HUDEP-2 (cell line): ENCODE measurements at regions not wholly inside any gene's neighbourhood (a gene's known extent, or its start where the extent isn't known, plus 50 kb on each side); places are given as distances from the start of the nearest gene placed in this dataset.
A peak's percentile ranks its signal among the peaks of the same experiment; 100 is the strongest.
"Not testable (repeated sequence)": the region's sequence is repeated elsewhere in the genome, so short reads cannot be mapped to it uniquely, and the experiment has no call there.

ENCODE experiments used
- DNase-seq, 76 experiments: peaks; one replicate each; lab custom pipeline; 2025; ENCODE audit not compliant: unreplicated experiment in 76 of 76; lab: John Stamatoyannopoulos, UW

- DNase-seq, result no peak
Measured at GRCh38 chr15:56812221-56812620, 78.9 kb upstream of the ZNF280D start.

DNA sequence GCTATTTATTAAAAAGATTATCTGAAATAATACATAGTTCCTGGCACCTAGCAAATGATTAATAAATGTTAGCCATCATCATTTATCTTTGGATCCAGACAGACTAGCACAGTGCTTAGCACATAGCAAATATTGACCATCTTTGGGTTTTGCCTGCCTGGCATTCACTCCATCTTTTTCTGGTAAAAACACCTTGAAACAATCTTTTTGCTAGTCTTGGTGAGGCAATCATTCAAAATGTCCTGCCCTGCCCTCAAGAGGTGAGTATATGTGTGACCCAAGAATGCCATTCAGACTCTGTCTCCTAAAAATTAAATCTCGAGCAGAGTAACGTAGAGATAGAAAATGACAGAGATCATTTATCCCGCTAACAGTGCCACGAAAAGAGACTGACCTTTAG lies 78.3 kb upstream of the ZNF280D start:
- no peak for DNase-seq

GRCh38 chr15:56808160-56808559 lies 74.9 kb upstream of the ZNF280D start:
- no peak for DNase-seq

GRCh38 chr15:56806148-56806536 lies 72.8 kb upstream of the ZNF280D start:
- DNase-seq, result no peak

- DNase-seq, result peak in 1 of 76 experiments; percentile 8
Measured at GRCh38 chr15:56805466-56806147, 72.3 kb upstream of the ZNF280D start.

DNA sequence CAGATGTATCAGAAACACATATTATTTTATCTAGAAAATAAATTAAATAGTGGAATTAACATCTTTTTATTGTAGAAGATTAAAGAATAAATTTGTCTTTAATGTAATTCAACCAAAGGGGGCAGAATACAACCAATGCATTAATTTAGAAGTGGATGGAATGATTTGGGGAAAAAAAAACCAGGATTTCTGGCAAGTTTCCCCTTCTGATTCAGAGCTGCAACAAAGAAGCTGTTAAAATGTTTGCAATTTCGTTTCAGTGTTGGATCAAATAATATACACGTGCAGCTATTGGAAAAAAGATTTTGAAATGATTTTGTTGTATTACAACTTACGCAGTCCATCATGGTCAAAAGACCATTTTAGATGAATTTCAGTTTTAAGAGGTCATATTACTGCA lies 71.6 kb upstream of the ZNF280D start:
- no peak for DNase-seq

- no peak for DNase-seq
Measured at GRCh38 chr15:56804279-56804678, 71.0 kb upstream of the ZNF280D start.

- DNase-seq, result no peak
Measured at GRCh38 chr15:56802161-56802560, 68.9 kb upstream of the ZNF280D start.

DNA sequence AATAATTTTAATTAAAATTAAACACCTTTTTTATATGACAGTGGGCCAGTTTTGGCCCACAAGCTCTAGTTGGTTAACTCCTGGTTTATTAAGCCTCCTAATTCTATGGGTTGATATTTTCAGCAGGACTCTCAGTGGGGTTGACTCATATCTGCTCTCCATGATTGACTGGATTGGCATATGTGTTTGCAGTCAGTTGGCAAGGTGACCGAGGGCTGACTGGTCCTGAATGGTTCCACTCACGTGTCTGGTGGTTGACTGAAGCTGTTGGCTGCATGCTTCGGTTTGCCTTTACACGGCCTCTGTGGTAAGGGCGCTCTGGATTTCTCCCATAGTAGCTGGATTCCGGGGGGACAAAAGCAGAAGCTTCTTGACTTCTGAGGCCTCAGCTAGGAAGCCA lies 65.3 kb upstream of the ZNF280D start:
- DNase-seq, result no peak

DNA sequence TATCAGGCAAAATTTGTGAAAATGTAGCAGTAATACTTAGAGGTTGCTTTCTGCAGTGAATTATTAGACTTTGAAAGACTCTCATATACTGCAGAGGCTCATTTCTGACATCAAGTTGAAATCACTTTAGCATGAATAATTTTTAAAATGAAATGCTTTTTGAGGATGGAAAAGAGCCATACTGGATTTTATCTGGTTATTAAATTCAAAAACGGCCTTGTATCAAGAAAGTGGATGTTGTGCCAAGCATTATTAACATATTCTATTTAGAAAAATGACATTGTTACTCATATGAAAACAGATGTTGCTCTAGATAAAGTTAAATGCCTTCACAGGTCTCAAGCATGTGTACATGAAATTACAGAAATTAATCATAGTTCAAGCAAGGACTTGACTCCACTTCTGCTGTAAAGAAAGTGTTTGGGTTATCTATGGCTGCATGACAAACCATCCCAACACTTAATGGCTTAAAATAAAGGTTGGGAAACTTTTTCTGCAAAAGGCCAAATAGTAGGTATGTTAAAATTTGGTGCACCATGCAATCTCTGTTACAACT lies 64.5 kb upstream of the ZNF280D start:
- no peak for DNase-seq

DNA sequence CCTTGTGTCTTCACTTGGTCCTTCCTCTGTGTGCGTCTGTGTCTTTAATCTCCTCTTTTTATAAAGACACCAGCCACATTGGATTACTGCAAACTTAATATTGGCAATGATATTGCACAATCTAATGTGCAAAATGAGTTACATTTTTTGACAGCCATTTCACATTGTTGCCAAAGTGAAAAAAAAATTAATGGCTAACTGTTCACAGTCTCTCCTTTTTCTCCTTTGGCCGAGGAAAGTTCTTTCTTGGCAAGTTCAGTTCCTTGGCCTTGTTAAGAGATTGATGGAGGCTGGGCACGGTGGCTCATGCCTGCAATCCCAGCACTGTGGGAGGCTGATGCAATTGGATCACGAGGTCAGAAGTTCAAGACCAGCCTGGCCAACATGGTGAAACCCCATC lies 62.2 kb upstream of the ZNF280D start:
- no peak for DNase-seq

DNA sequence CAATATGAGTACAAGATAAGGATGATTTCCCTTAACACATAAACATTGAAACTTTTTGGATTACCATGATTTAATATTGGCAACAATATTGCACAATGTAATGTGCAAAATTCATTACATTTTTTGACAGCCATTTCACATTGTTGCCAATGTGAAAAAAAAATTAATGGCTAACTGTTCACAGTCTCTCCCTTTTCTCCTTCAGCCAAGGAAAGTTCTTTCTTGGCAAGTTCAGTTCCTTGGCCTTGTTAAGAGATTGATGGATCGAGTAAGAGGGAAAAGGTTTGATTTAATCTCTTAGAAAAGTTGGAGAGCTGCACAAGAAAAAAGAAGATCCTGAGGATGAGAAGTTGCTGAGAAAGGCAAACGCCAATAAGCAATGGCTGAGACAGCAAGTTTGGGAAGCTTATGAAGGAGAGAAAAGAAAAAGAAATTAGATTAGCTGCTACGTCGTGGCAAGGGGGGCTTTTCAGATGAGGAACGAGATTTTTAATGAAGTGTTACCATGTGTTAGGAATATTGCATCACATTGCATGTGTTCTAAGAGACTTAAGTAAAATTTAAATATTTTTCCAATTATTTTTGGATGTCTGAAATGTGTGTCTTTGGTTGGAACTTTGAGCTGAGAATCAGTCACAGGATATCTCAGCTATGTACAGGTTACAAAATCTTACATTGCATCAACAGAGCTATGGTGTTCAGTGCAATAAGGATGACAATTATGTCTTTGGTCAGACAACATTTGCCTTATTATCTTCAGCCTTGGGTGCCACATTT lies 61.4 kb upstream of the ZNF280D start:
- DNase-seq, result no peak

DNA sequence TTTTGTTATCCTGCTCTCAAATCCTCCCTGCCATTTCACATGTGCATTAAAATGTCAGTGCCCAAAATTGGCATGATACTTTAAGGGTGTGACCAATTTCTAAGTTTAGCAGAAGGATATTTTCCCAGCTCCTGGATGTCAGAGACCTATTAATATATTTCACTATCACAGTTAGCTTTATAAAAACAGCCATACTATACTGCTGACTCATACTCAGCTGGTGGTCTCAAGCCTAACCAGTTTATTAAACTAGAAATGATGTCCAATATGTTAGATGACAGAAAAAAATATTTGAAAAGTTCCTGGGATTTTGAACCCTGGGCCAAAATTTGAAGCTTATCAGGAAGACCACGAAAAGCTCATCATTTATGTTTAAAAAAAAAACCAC lies 60.9 kb upstream of the ZNF280D start:
- no peak for DNase-seq

GRCh38 chr15:56792211-56792610 lies 58.9 kb upstream of the ZNF280D start:
- DNase-seq, result no peak

- not testable (repeated sequence) for DNase-seq
Measured at GRCh38 chr15:56791521-56791920, 58.2 kb upstream of the ZNF280D start.

DNA sequence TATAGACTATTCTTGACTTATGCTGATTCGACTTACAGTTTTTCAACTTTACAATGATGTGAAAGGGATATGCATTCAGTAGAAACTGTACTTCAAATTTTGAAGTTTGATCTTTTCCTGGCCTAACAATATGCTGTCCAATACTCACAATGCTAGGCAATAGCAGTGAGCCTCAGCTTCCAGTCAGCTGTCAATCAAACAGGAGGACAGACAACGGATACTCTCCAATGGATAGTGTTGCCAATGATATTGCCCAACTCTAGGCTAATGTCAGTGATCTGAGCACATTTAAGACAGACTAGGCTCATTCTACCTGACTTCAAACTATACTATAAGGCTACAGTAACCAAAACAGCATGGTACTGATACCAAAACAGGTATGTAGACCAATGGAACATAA lies 55.0 kb upstream of the ZNF280D start:
- no peak for DNase-seq

- no peak for DNase-seq
Measured at GRCh38 chr15:56786966-56787365, 53.7 kb upstream of the ZNF280D start.

DNA sequence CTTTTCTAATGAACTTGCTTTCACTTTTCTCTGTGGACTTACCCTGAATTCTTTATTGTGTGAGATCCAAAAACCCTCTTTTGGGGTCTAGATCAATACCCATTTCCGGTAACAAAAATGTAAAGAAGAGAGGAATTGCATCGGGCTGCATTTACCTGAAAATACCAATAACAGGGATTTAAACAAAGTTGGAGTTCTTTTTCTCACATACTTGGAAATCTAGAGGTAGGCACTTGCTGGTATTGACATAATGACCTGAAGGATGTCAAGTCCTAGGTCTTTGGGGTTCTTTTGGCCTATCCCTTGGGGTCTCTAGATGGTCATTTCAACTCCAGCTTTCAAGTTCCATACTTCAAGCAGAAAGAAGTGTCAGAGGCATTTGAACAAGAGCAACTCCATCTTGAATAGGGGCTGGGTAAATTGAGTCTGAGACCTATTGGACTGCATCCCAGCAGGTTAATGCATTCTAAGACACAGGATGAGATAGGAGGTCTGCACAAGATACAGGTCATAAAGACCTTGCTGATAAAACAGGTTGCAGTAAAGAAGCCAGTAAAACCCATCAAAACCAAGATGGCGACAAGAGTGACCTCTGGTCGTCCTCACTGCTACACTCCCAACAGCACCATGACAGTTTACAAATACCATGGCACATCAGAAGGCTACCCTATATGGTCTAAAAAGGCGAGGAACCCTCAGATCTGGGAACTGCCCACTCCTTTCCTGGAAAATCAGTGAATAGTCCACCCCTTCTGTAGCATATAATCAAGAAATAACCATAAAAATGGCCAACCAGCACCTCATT lies 50.8 kb upstream of the ZNF280D start:
- DNase-seq, result no peak

GRCh38 chr15:56783156-56783856 lies 50.0 kb upstream of the ZNF280D start:
- DNase-seq, result no peak
